Neural cell (in vitro differentiated cells): ENCODE measurements at regions not wholly inside any gene's neighbourhood (a gene's known extent, or its start where the extent isn't known, plus 50 kb on each side); places are given as distances from the start of the nearest gene placed in this dataset.

Experiments used
- H2AFZ ChIP-seq: fragments of 200-600, 300-800 bp; sonication (generic), shearing (Covaris generic); 2 replicates; pipeline ENCODE4 v1.6.0; 2014; ENCODE audit warnings: low read depth, mild to moderate bottlenecking, antibody characterized with exemption, low read length, moderate library complexity
- H3F3A ChIP-seq: fragments of 200-600 bp; shearing (Covaris generic); 2 replicates; pipeline ENCODE4 v1.6.1; 2016; ENCODE audit warnings: mild to moderate bottlenecking, moderate library complexity, mixed read lengths, antibody characterized with exemption, low read length; ENCODE audit not compliant: insufficient read depth, poor library complexity, severe bottlenecking
- H3K27ac ChIP-seq: fragments of 200-600, 300-800 bp; sonication (generic), shearing (Covaris generic); 2 replicates; pipeline ENCODE4 v1.5.1; 2014; ENCODE audit warnings: mild to moderate bottlenecking, low read length, moderate library complexity
- H3K27me3 ChIP-seq: fragments of 300-800, 200-600 bp; sonication (generic), shearing (Covaris generic); 2 replicates; pipeline ENCODE4 v1.6.0; 2014; ENCODE audit warnings: mild to moderate bottlenecking, low read depth, low read length, moderate library complexity; ENCODE audit not compliant: insufficient read depth
- H3K36me3 ChIP-seq: fragments of 300-800, 200-600 bp; sonication (generic), shearing (Covaris generic); 2 replicates; pipeline ENCODE4 v1.5.1; 2014; ENCODE audit warnings: mild to moderate bottlenecking, antibody characterized with exemption, low read length, moderate library complexity; ENCODE audit not compliant: insufficient read depth
- H3K4me2 ChIP-seq: fragments of 300-800, 200-600 bp; sonication (generic), shearing (Covaris generic); 2 replicates; pipeline ENCODE4 v1.6.0; 2014; ENCODE audit warnings: mild to moderate bottlenecking, low read length
- H3K4me3 ChIP-seq: fragments of 300-800, 200-600 bp; sonication (generic), shearing (Covaris generic); 2 replicates; pipeline ENCODE4 v1.5.1; 2014; ENCODE audit warnings: mild to moderate bottlenecking, low read length, moderate library complexity
- H3K79me2 ChIP-seq: fragments of 200-600 bp; shearing (Covaris generic); replicated peaks from 2 replicates; pipeline ENCODE4 v1.6.0; 2014; ENCODE audit warnings: mild to moderate bottlenecking, low read length, moderate library complexity; ENCODE audit not compliant: insufficient read depth
- H3K9ac ChIP-seq: fragments of 300-800, 200-600 bp; sonication (generic), shearing (Covaris generic); 2 replicates; pipeline ENCODE4 v1.6.1; 2016; ENCODE audit warnings: mild to moderate bottlenecking, low read length, mixed read lengths
- H3K9me2 ChIP-seq: fragments of 200-600 bp; shearing (Covaris generic); 2 replicates; pipeline ENCODE4 v1.6.1; 2016; ENCODE audit warnings: mild to moderate bottlenecking, low read length, mixed read lengths; ENCODE audit not compliant: insufficient read depth
- H3K9me3 ChIP-seq: fragments of 200-600, 300-800 bp; sonication (generic), shearing (Covaris generic); 2 replicates; pipeline ENCODE4 v1.6.1; 2016; ENCODE audit warnings: mild to moderate bottlenecking, mixed run types, low read length, moderate library complexity, mixed read lengths
- H4K20me1 ChIP-seq: fragments of 200-600 bp; shearing (Covaris generic); 2 replicates; pipeline ENCODE4 v1.6.1; 2016; ENCODE audit warnings: mild to moderate bottlenecking, mixed run types; ENCODE audit not compliant: insufficient read depth
- EP300 ChIP-seq: fragments of 450-650 bp; conservative IDR thresholded peaks from 2 replicates; pipeline ENCODE4 v1.6.1; 2014; ENCODE audit warnings: antibody characterized with exemption, mild to moderate bottlenecking, moderate library complexity; ENCODE audit not compliant: poor library complexity, severe bottlenecking
- EZH2 ChIP-seq: fragments of 200-600, 300-800 bp; shearing (Covaris generic), sonication (generic); IDR thresholded peaks from 2 replicates; pipeline ENCODE4 v1.6.1; 2014; ENCODE audit warnings: antibody characterized with exemption, low read length, borderline replicate concordance, mild to moderate bottlenecking; ENCODE audit not compliant: insufficient read depth, poor library complexity, severe bottlenecking
- MXI1 ChIP-seq: fragments of 450-650 bp; conservative IDR thresholded peaks from 2 replicates; pipeline ENCODE4 v1.6.1; 2014; ENCODE audit warnings: antibody characterized with exemption, mild to moderate bottlenecking; ENCODE audit not compliant: poor library complexity, severe bottlenecking
- POLR2AphosphoS5 ChIP-seq: IDR thresholded peaks from 2 replicates; pipeline ENCODE4 v1.6.1; 2012
- RAD21 ChIP-seq: fragments of 450-650 bp; conservative IDR thresholded peaks from 2 replicates; pipeline ENCODE4 v1.6.1; 2014; ENCODE audit warnings: antibody characterized with exemption, mild to moderate bottlenecking, moderate library complexity
- SMC3 ChIP-seq: fragments of 450-650 bp; conservative IDR thresholded peaks from 2 replicates; pipeline ENCODE4 v1.6.1; 2014; ENCODE audit warnings: antibody characterized with exemption, mild to moderate bottlenecking, moderate library complexity; ENCODE audit not compliant: poor library complexity
- TAF1 ChIP-seq: IDR thresholded peaks from 2 replicates; pipeline ENCODE4 v1.6.1; 2012; ENCODE audit warnings: low read depth
- TF ChIP-seq, protein P1 (sequence below): IDR thresholded peaks from 2 replicates; pipeline ENCODE4 v1.6.1; 2012; ENCODE audit warnings: borderline replicate concordance
- TF ChIP-seq, protein P2 (sequence below): fragments of 450-650 bp; IDR thresholded peaks from 2 replicates; pipeline ENCODE4 v1.5.1; 2014; ENCODE audit warnings: antibody characterized with exemption, mild to moderate bottlenecking, moderate library complexity; ENCODE audit not compliant: poor library complexity, severe bottlenecking

DNA sequence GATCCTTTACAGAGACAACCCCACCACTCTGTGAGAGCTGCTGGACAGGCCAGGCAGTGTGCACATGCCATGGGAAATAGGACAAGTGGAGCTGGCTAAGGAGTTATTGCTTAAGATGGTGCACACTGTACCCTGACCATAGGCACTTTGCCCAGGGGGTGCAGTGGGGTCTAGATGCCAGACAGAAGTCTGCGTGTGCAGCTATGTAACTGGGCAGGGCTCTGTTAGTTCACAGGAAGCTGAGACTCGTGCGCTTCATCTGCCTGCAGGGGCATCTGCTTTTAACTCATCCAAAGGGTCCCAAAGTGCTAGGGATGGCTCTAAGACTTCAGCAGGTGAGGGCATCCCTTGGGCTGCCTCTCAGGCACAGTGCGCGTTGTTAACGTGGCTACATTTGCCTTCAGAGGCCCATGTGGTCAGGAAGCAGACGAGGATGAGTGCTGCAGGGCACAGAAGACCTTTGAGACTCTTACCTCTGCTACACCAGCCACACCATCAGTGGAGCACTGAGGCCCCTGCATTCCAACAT is 77.7 kb upstream of the GPR26 start:
- H3K27me3 ChIP-seq = peaks cover 10% of the 10 kb centered on the region
- H3F3A ChIP-seq = no peaks in the 10 kb centered on the region
- TF ChIP-seq, protein P1, sequence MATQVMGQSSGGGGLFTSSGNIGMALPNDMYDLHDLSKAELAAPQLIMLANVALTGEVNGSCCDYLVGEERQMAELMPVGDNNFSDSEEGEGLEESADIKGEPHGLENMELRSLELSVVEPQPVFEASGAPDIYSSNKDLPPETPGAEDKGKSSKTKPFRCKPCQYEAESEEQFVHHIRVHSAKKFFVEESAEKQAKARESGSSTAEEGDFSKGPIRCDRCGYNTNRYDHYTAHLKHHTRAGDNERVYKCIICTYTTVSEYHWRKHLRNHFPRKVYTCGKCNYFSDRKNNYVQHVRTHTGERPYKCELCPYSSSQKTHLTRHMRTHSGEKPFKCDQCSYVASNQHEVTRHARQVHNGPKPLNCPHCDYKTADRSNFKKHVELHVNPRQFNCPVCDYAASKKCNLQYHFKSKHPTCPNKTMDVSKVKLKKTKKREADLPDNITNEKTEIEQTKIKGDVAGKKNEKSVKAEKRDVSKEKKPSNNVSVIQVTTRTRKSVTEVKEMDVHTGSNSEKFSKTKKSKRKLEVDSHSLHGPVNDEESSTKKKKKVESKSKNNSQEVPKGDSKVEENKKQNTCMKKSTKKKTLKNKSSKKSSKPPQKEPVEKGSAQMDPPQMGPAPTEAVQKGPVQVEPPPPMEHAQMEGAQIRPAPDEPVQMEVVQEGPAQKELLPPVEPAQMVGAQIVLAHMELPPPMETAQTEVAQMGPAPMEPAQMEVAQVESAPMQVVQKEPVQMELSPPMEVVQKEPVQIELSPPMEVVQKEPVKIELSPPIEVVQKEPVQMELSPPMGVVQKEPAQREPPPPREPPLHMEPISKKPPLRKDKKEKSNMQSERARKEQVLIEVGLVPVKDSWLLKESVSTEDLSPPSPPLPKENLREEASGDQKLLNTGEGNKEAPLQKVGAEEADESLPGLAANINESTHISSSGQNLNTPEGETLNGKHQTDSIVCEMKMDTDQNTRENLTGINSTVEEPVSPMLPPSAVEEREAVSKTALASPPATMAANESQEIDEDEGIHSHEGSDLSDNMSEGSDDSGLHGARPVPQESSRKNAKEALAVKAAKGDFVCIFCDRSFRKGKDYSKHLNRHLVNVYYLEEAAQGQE = no peak
- TF ChIP-seq RAD21 (no peak), TAF1 (no peak), MXI1 (no peak), EZH2 (no peak), EP300 (no peak), POLR2AphosphoS5 (no peak), SMC3 (no peak)
- TF ChIP-seq, protein P2, sequence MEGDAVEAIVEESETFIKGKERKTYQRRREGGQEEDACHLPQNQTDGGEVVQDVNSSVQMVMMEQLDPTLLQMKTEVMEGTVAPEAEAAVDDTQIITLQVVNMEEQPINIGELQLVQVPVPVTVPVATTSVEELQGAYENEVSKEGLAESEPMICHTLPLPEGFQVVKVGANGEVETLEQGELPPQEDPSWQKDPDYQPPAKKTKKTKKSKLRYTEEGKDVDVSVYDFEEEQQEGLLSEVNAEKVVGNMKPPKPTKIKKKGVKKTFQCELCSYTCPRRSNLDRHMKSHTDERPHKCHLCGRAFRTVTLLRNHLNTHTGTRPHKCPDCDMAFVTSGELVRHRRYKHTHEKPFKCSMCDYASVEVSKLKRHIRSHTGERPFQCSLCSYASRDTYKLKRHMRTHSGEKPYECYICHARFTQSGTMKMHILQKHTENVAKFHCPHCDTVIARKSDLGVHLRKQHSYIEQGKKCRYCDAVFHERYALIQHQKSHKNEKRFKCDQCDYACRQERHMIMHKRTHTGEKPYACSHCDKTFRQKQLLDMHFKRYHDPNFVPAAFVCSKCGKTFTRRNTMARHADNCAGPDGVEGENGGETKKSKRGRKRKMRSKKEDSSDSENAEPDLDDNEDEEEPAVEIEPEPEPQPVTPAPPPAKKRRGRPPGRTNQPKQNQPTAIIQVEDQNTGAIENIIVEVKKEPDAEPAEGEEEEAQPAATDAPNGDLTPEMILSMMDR = no peak

DNA sequence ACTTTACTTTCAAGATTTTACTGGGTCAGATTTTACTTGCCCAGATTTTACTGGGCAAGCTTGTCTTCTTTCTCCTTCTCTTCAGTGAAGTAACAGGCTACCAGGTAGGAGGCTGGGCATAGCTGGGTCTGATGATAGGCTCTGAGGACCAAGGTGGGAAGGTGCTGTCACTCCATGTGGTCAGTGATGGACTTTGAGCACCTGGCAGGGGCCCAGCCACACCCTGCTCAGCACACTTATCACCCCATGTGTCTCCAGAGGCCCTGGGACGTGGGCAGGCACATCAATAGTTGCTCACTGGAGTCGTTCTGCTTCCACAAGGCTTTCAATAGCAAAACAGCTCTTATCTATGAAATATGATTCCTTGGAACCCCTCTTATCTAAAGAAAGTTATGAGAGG is 70.5 kb upstream of the GPR26 start:
- Histone ChIP-seq H3K4me3 (no peak overlapping the region), H3K9ac (no peak overlapping the region), H3F3A (no peaks in the 10 kb centered on the region), H4K20me1 (no peaks in the 10 kb centered on the region), H3K79me2 (no peaks in the 10 kb centered on the region), H3K27ac (no peak overlapping the region), H3K36me3 (no peaks in the 10 kb centered on the region), H3K9me3 (no peaks in the 10 kb centered on the region), H3K4me2 (no peak overlapping the region), H2AFZ (no peak overlapping the region), H3K27me3 (no peaks in the 10 kb centered on the region), H3K9me2 (no peaks in the 10 kb centered on the region)
- TF ChIP-seq, protein P1 = no peak
- no peak for TF ChIP-seq EZH2
- no peak for TF ChIP-seq POLR2AphosphoS5
- no peak for TF ChIP-seq SMC3
- no peak for TF ChIP-seq TAF1
- TF ChIP-seq EP300 = no peak
- TF ChIP-seq, protein P2 = no peak
- TF ChIP-seq RAD21 = no peak
- TF ChIP-seq MXI1 = no peak

More for the DNA sequence above, 77.7 kb upstream of the GPR26 start:
- Histone ChIP-seq H3K9me2 (no peaks in the 10 kb centered on the region), H2AFZ (no peak overlapping the region), H3K4me3 (no peak overlapping the region), H3K79me2 (no peaks in the 10 kb centered on the region), H4K20me1 (no peaks in the 10 kb centered on the region), H3K36me3 (no peaks in the 10 kb centered on the region), H3K9ac (no peak overlapping the region), H3K9me3 (no peaks in the 10 kb centered on the region), H3K27ac (no peak overlapping the region), H3K4me2 (no peak overlapping the region)
